HEK293 (cell line): ENCODE measurements at regions not wholly inside any gene's neighbourhood (a gene's known extent, or its start where the extent isn't known, plus 50 kb on each side); places are given as distances from the start of the nearest gene placed in this dataset.
A peak's percentile ranks its signal among the peaks of the same experiment; 100 is the strongest.

Source experiments
- GLIS2 ChIP-seq: fragments of 450-650 bp; formaldehyde crosslinking; IDR thresholded peaks from 2 replicates; pipeline ENCODE4 v1.5.1; 2016; ENCODE audit warnings: missing biosample characterization, missing genetic modification characterization
- HOXA7 ChIP-seq: sonication (generic); formaldehyde crosslinking; IDR thresholded peaks from 2 replicates; pipeline ENCODE4 v1.8.1; 2022; ENCODE audit warnings: missing genetic modification reagents, borderline replicate concordance
- HOXC10 ChIP-seq: sonication (generic); formaldehyde crosslinking; IDR thresholded peaks from 2 replicates; pipeline ENCODE4 v1.8.1; 2023; ENCODE audit warnings: mild to moderate bottlenecking, missing genetic modification reagents
- HOXD13 ChIP-seq: sonication (generic); formaldehyde crosslinking; IDR thresholded peaks from 2 replicates; pipeline ENCODE4 v1.8.0; 2022; ENCODE audit warnings: missing genetic modification reagents, borderline replicate concordance
- KLF17 ChIP-seq: fragments of 450-650 bp; formaldehyde crosslinking; IDR thresholded peaks from 2 replicates; pipeline ENCODE4 v1.5.1; 2016; ENCODE audit warnings: missing biosample characterization, missing genetic modification characterization
- MYNN ChIP-seq: fragments of 450-650 bp; formaldehyde crosslinking; IDR thresholded peaks from 2 replicates; pipeline ENCODE4 v1.5.1; 2016; ENCODE audit warnings: missing biosample characterization, missing genetic modification characterization, borderline replicate concordance
- PRDM4 ChIP-seq: fragments of 450-650 bp; formaldehyde crosslinking; IDR thresholded peaks from 2 replicates; pipeline ENCODE4 v1.5.1; 2017; ENCODE audit warnings: missing biosample characterization, missing genetic modification characterization
- SCRT1 ChIP-seq: fragments of 450-650 bp; formaldehyde crosslinking; IDR thresholded peaks from 2 replicates; pipeline ENCODE4 v1.5.1; 2016; ENCODE audit warnings: missing biosample characterization, missing genetic modification characterization, borderline replicate concordance
- ZBTB49 ChIP-seq: fragments of 450-650 bp; formaldehyde crosslinking; IDR thresholded peaks from 2 replicates; pipeline ENCODE4 v1.5.1; 2016; ENCODE audit warnings: missing biosample characterization, missing genetic modification characterization, low read depth
- ZFHX2 ChIP-seq: fragments of 450-650 bp; formaldehyde crosslinking; conservative IDR thresholded peaks from 2 replicates; pipeline ENCODE4 v1.5.1; 2016; ENCODE audit warnings: missing biosample characterization, missing genetic modification characterization
- ZNF157 ChIP-seq: fragments of 450-650 bp; formaldehyde crosslinking; IDR thresholded peaks from 2 replicates; pipeline ENCODE4 v1.5.1; 2016; ENCODE audit warnings: missing biosample characterization, missing genetic modification characterization
- ZNF184 ChIP-seq: fragments of 450-650 bp; IDR thresholded peaks from 2 replicates; pipeline ENCODE4 v1.5.1; 2018; ENCODE audit warnings: missing biosample characterization, mild to moderate bottlenecking, missing genetic modification characterization
- ZNF2 ChIP-seq: fragments of 450-650 bp; formaldehyde crosslinking; IDR thresholded peaks from 2 replicates; pipeline ENCODE4 v1.5.1; 2016; ENCODE audit warnings: missing biosample characterization, missing genetic modification characterization
- ZNF266 ChIP-seq: fragments of 450-650 bp; formaldehyde crosslinking; IDR thresholded peaks from 2 replicates; pipeline ENCODE4 v1.5.1; 2016; ENCODE audit warnings: missing biosample characterization, missing genetic modification characterization, low read depth
- ZNF398 ChIP-seq: fragments of 450-650 bp; formaldehyde crosslinking; IDR thresholded peaks from 2 replicates; pipeline ENCODE4 v1.5.1; 2017; ENCODE audit warnings: missing biosample characterization, missing genetic modification characterization
- ZNF514 ChIP-seq: fragments of 450-650 bp; formaldehyde crosslinking; IDR thresholded peaks from 2 replicates; pipeline ENCODE4 v1.5.1; 2016; ENCODE audit warnings: missing biosample characterization, missing genetic modification characterization
- ZNF529 ChIP-seq: fragments of 450-650 bp; formaldehyde crosslinking; IDR thresholded peaks from 2 replicates; pipeline ENCODE4 v1.5.1; 2017; ENCODE audit warnings: missing genetic modification characterization, missing biosample characterization; ENCODE audit not compliant: insufficient replicate concordance
- ZNF549 ChIP-seq: fragments of 450-650 bp; IDR thresholded peaks from 2 replicates; pipeline ENCODE4 v1.5.1; 2018; ENCODE audit warnings: missing biosample characterization, missing genetic modification characterization, mild to moderate bottlenecking, inconsistent platforms, moderate library complexity
- ZNF600 ChIP-seq: fragments of 450-650 bp; formaldehyde crosslinking; IDR thresholded peaks from 2 replicates; pipeline ENCODE4 v1.5.1; 2016; ENCODE audit warnings: missing biosample characterization, missing genetic modification characterization
- ZNF624 ChIP-seq: fragments of 450-650 bp; formaldehyde crosslinking; IDR thresholded peaks from 2 replicates; pipeline ENCODE4 v1.5.1; 2017; ENCODE audit warnings: missing biosample characterization, missing genetic modification characterization
- ZNF639 ChIP-seq: fragments of 450-650 bp; formaldehyde crosslinking; IDR thresholded peaks from 2 replicates; pipeline ENCODE4 v1.5.1; 2016; ENCODE audit warnings: missing biosample characterization, missing genetic modification characterization
- ZNF660 ChIP-seq: fragments of 450-650 bp; IDR thresholded peaks from 2 replicates; pipeline ENCODE4 v1.5.1; 2018; ENCODE audit warnings: missing biosample characterization, mild to moderate bottlenecking, missing genetic modification characterization
- ZNF76 ChIP-seq: fragments of 450-650 bp; formaldehyde crosslinking; IDR thresholded peaks from 2 replicates; pipeline ENCODE4; 2016; ENCODE audit warnings: low read depth, missing biosample characterization, missing genetic modification characterization, borderline replicate concordance
- ZNF768 ChIP-seq: fragments of 450-650 bp; formaldehyde crosslinking; IDR thresholded peaks from 2 replicates; pipeline ENCODE4 v1.5.1; 2018; ENCODE audit warnings: missing biosample characterization, mild to moderate bottlenecking, missing genetic modification characterization
- ZNF830 ChIP-seq: fragments of 450-650 bp; IDR thresholded peaks from 2 replicates; pipeline ENCODE4 v1.5.0; 2018; ENCODE audit warnings: missing biosample characterization, missing genetic modification characterization, low read depth, mild to moderate bottlenecking, moderate library complexity
- ZSCAN18 ChIP-seq: fragments of 450-650 bp; formaldehyde crosslinking; IDR thresholded peaks from 2 replicates; pipeline ENCODE4 v1.5.1; 2016; ENCODE audit warnings: missing biosample characterization, missing genetic modification characterization

GRCh38 chr5:138654281-138654867 lies 79.2 kb upstream of the HSPA9 start (continued):
- TF ChIP-seq ZNF514, result no peak
- peak; percentile 49; the same call in 1 of the 2 replicates for TF ChIP-seq ZNF660 (tag by site-specific recombination)
- no peak for TF ChIP-seq ZNF549 (tag by site-specific recombination)
- no peak for TF ChIP-seq ZSCAN18 (tag by site-specific recombination)
- no peak for TF ChIP-seq HOXA7 (CRISPR knock-in tag)
- TF ChIP-seq ZNF2 (tag by site-specific recombination), result no peak
- TF ChIP-seq HOXC10 (CRISPR knock-in tag), result no peak
- no peak for TF ChIP-seq ZNF529 (tag by site-specific recombination)
- no peak for TF ChIP-seq PRDM4
- TF ChIP-seq ZNF157, result no peak
- TF ChIP-seq ZNF830 (tag by site-specific recombination), result no peak
- no peak for TF ChIP-seq SCRT1 (tag by site-specific recombination)
- no peak for TF ChIP-seq ZNF768 (tag by site-specific recombination)
- peak; percentile 76 for TF ChIP-seq ZFHX2 (tag by site-specific recombination)
- no peak for TF ChIP-seq HOXD13 (CRISPR knock-in tag)
- no peak for TF ChIP-seq ZNF639 (tag by site-specific recombination)
- no peak for TF ChIP-seq ZNF266 (tag by site-specific recombination)
- peak; percentile 9; the same call in 1 of the 2 replicates for TF ChIP-seq ZNF398 (tag by site-specific recombination)
- 0 out of 2 replicates have a peak, but pooled peaks have one; percentile 27 for TF ChIP-seq ZNF600
- 0 out of 2 replicates have a peak, but pooled peaks have one; percentile 52 for TF ChIP-seq GLIS2
- TF ChIP-seq MYNN (tag by site-specific recombination), result no peak
- 0 out of 2 replicates have a peak, but pooled peaks have one; percentile 11 for TF ChIP-seq ZNF184
- TF ChIP-seq KLF17 (tag by site-specific recombination), result peak; percentile 71; the same call in 1 of the 2 replicates
- no peak for TF ChIP-seq ZBTB49 (tag by site-specific recombination)
- no peak for TF ChIP-seq ZNF76
- no peak for TF ChIP-seq ZNF624 (tag by site-specific recombination)
